HG03460 (cell line): ENCODE measurements at regions not wholly inside any gene's neighbourhood (a gene's known extent, or its start where the extent isn't known, plus 50 kb on each side); places are given as distances from the start of the nearest gene placed in this dataset.
A peak's percentile ranks its signal among the peaks of the same experiment; 100 is the strongest.

ENCODE experiments used
- ATAC-seq: cut with Tn5 transposase; IDR thresholded peaks from one replicate; pipeline ENCODE4 v1.9.1; 2021; ENCODE audit not compliant: unreplicated experiment

DNA sequence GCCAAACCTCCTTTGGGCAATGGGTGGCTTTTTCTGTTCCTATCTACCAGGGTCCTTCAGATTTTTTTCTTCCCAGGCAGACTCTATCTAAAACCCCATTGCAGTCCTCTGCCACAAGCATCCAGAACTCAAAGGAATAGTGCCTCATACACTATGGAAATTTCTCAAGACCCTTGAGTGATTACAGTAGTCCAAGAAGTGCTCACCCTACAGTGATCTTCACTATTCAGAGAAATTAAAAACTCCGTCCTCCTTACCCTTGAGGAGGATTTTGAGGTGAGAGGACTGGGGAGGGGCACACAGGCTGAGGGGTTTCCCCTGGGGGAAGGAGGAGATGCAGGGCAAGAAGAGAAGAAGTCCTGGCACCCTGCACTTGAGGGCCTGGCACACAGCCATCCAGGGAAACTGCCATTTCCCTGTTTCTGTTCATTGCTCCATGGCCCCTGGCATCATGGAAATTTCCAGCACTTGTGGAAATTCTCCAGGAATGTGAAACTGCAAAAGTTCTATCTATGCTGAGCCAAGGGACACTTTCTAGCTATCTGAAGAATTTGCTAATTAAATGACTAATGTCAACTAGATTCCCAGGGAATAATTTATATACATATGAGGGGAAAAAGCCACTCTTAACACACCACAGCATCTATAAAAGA is 102.5 kb upstream of the ATP1B1 start:
- ATAC-seq, result no peak

DNA sequence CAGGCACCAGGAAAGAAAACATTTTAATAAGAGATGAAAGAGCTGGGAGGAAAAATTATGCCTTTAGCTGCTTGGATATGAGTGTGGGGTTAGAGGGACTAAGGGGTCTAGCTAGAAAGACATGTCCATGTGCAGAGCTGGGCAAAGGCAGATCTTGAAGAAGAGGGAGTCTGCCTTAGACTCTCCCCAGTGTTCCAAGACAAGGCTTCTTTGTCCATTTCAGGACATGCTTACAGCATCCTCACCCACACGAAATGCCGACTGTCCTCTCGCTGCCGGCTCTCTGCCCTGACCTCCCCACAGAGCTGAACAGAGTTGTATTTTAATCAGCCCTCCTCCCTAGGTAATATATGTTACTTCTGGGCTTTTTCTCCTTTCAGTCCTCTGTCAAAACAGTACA is 100.7 kb upstream of the ATP1B1 start:
- ATAC-seq, result no peak

DNA sequence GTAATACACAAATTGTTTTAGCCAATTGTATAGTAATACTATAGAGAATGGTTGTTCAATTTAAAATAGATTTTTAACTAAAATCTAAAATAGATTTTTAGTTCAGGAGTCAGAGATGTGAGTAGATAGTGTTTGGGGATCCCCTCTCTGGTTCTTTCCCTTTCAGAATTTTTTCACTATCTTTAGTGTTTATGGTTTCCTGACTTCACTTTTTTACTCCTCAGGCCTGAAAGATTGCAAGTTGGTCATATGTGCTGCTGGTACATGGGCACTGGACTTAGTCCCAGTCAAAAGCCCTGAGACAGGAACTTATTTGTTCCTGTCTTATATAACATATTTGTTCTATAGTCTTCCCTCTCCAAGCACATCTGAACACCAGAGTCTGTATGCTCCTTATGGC is 96.8 kb upstream of the ATP1B1 start:
- ATAC-seq, result no peak

DNA sequence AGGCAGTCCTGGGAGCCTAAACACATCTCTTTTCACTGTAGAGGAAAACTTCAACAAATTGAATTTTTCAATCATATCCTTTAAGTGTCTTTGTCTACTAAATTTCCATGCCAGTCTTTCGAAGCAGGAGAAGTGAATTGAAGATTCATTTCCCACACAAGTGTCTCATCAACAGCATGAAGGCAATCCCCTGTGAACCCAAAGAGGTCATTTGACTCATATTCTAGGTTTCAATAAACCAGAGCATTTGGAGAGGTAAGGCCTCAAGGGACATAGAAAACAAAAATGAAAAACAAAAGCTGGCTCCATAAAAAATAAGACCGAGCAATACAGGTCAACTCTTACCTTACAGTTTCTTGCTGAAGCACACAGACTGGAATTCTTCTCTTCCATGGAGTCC is 94.1 kb upstream of the ATP1B1 start:
- peak; percentile 72 for ATAC-seq

DNA sequence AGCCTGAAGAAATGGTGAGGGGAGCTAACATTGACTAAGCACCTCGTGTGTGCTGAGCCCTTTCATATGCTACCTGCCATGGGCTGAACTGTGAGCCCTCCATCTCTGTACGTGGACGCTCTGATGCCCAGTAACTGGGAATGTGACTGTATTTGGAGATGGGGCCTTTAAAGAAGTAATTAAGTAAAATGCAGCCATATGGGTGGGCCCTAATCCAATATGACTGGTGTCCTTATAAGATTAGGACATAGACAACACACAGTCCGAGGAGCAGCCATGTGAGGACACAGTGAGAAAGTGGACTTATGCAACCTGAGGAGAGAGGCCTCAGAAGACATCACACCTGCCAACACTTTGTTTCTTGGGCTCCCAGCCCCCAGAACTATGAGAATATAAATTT is 92.7 kb upstream of the ATP1B1 start:
- ATAC-seq, result no peak

DNA sequence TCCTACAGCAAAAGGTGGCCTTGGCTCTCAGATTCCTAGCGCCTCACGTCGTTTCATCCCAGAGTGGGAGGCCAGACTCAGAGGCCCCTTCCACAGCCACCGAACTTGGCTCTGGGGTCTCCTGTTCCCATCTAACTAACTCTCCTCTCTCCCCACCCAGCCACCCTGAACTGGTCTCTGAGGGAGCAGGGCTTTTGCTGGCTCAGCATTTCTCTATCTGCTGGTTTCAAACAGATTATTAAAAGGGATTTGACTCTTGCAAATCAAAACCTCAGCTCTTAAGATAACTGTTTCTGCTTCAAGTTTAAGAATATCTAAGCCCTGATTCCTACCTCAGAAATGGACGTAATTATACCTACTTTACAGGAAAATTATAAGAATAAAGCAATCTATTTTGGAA is 91.0 kb upstream of the ATP1B1 start:
- no peak for ATAC-seq

DNA sequence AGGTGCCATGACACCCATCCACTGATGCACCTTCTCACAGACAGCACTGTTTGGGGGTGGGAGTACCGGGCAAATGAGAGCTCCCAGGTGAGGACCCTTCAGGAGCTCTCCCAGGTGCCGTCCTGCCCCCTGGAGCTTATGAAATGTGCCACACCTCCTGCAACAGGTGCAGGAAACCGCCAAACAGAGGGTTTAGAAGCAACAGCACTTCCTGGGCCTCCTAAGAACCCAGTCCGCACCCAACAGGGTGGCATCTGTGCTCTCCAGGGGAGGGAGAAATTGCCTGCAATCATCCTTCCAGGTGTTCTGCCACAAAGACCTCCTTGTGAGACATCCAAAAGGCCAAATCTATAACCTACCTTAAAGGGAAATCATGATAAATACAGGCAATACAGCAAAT is 87.7 kb upstream of the ATP1B1 start:
- no peak for ATAC-seq

DNA sequence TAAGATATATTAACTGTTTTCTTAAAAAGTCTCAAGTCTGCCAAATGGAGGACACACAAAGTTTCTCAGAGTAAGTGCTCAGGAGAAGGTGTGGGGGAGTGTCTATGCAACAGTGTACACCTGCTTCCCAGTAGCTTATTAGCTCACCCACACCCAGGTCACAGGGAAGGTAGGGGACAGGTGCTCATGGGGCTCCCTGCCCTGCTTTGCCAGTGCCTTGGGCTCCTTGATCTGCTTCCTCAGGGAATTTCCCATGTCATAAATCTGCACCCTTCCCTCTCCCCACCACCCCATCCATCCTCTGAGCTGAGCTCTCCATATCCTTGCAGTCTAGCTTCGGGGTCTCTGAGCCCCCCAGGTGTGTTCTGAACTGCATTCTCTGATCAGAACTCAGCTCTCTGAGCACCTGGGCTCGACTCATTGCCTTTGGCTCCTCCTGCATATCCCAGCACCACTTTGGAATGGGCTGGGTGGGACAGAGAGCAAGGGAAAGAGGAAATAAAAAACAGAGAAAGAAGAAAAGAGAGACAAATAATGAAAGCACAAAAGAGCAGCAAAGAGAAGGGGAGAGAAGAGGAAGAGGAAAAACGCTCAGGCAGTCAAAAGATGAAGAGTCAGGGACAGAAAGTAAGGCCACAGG is 87.0 kb upstream of the ATP1B1 start:
- ATAC-seq, result no peak

DNA sequence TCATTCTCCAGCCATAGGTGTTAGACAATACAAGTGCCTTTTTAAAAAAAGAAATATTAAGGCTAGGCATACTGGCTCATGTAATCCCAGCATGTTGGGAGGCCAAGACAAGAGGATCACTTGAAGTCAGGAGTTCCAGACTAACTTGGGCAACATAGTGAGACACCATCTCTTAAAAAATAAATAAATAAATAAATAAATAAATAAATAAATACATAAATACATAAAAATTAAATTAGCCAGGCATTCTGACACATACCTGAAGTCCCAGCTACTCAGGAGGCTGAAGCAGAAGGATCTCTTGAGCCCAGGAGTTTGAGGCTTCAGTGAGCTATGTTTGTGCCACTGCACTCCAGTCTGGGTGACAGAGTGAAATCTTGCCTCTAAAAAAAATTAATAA is 85.8 kb upstream of the ATP1B1 start:
- no peak for ATAC-seq

DNA sequence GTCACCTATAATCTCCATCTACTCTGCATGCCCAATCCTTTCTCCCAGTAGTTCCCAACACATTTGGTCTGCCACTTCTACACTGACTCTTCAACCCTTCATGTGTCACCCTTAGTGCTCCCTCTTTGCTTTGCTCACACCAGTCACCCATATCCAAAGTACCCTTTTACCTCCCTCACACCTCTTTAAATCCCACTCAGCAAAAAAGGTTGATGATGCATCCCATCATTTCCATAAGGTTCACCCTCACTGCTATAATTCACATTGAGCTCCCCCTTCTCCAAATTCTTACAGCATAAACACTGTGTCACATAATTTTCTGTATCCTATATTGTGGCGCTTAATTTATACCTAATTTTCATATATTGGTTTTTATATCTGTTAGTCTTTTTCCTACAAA is 83.8 kb upstream of the ATP1B1 start:
- no peak for ATAC-seq

DNA sequence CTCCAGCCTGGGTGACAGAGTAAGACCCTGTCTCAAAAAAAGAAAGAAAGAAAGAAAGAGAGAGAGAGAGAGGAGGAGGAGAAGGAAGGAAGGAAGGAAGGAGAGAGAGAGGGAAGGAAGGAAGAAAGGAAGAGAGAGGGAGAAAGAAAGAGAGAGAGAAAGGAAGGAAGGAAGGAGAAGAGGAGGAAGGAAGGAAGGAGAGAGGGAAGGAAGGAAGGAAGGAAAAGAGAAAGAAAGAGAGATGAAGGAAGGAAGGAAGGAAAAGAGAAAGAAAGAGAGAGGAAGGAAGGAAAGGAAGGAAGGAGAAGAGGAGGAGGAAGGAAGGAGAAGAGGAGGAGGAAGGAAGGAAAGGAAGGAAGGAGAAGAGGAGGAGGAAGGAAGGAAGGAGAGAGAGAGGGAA is 82.2 kb upstream of the ATP1B1 start:
- no peak for ATAC-seq

DNA sequence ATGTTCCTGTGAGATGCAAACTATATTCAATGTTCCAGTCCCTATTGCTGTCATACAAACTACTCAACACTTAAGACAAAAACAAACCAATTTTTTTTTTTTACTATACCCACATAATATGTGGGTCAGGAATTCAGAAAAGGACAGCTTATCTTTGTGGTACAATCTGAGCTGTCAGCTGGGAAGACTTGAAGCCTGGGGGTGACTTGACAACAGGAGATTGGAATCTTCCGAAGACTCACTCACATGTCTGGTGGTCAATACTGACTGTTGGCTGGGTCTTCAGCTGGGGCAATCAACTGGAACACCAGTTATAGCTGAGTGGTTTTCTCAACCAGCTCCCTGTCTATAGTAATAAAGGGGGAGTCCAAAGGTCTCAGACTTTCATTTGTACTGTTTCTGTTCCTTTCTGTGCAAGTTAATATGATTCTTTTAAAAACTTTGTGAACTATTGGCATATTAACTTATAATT is 81.7 kb upstream of the ATP1B1 start:
- peak; percentile 85 for ATAC-seq

DNA sequence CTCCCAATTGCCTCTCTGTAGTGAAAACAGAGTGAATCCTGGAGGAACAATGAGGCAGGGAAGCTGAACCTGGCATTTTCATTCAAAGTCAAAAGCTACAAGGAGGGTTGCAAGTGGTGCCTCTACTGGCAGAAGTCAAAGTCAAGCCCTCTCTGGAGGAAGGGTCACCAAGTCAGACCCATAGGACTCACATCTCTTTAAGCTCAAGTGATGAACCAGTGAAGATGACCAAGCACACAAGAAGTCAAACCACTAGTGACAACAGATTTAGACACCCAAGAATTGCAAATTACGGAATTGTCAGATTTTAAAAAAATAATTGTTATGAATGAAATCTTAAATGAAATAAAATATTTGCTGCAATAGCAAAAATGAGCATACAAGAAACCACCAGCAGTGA is 81.1 kb upstream of the ATP1B1 start:
- no peak for ATAC-seq

DNA sequence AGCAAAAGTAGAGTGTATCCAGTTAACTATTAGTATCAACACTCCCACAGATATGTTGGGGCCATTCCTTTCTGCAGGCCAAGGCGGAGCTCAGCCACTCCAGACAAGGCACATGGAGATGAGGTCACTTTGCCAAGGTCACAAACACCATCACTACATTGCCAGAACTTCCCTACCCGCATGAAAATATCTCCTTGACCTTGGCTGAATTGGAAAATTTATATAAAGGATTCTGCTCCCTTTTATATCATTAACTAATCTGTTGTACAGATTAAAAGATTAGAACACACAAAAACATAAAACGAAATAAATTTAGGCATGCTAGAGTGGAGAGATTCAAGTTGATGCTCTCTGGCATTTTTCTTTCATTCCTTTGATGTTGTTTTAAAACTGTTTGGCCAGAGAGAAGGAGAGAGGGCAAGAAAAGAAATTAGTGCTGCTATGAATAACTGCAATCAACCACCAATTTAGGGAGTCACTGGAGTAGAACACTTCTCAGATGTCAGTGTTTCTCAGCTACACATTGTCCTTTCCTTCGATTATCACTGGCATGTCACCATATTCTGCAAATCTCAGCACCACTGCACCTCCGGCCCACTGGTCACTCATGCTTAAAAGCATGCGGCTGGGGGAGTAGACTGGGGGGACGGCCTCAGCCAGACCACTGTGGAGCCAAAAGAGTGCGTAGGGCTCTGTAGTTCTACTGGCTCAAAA is 78.7 kb upstream of the ATP1B1 start:
- peak; percentile 51 for ATAC-seq

DNA sequence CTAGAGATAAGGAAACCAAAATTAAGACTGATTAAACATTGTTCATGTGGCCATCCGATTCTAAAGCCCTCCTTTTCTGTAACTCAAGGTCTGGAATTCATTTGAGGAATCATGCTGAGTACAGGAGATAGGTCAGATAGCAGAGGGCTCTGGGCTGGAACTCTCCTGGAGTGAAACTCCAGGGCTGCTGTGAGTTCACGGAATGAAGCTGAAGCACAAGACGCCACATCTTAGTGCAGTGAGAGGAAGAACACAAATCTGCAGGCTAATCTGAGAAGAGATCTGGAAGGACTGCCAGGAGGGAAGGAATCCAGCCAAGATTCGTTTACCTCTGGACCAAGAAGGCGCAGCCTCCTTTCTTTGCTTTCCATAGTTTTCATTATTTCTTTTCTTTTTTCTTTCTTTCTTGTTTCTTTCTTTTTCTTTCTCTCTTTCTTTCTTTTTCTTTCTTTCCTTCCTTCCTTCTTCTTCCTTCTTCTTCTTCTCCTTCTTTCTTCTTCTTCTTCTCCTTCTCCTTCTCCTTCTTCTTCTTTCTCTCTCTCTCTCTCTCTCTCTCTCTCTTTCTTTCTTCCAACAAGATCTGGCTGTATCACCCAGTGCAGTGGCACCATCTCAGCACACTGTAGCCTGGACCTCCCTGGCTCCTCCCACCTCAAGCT is 74.8 kb upstream of the ATP1B1 start:
- ATAC-seq, result no peak

DNA sequence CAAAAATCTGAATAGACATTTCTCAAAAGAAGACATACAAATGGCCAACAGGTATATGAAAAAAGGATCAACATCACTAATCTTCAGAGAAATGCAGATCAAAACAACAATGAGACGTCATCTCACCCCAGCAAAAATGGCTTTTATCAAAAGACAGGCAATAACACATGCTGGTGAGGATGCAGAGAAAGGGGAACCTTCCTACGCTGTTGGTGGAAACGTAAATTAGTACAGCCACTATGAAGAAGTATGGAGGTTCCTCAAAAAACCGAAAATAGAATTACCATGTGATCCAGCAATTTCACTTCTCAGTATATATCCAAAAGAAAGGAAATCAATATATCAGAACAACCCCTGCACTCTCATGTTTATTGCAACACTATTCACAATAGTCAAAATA is 65.1 kb upstream of the ATP1B1 start:
- no peak for ATAC-seq

DNA sequence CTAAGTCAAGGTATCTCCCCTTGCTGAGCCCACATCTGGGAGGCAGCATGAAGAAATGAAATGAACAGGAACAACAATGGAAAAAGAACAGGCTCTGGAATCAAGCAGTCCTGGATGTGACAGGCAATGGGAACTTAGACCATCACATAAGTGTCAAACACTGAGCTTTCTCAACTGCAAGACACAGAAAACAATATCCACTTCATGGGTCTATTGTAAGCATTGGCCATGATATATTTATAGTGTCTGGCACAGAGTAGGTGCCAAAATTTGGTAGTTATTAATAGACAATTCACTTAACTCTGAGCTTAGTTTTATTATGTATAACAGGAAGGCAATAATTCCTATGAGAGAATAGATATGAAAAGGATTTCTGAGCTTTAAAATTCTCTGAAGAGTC is 64.1 kb upstream of the ATP1B1 start:
- no peak for ATAC-seq

DNA sequence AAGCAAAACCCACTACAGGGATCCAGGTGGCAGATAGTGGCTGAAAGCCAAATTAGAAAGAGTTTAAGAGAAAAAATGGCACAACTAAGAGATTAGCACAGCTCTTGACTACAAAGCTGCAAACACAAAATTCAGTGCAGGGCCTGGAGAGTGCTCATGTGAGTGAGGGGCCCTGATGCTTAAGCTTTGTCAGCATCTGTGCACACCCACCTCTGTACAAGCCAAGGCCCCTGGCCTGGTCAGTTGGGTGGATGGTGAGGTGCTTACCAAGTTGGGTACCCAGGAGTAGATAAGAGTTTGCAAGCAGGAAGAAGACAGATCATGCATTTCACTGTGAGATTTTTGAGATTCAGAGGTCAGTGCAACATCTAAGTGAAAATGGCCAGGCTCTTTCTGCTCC is 62.7 kb upstream of the ATP1B1 start:
- no peak for ATAC-seq

DNA sequence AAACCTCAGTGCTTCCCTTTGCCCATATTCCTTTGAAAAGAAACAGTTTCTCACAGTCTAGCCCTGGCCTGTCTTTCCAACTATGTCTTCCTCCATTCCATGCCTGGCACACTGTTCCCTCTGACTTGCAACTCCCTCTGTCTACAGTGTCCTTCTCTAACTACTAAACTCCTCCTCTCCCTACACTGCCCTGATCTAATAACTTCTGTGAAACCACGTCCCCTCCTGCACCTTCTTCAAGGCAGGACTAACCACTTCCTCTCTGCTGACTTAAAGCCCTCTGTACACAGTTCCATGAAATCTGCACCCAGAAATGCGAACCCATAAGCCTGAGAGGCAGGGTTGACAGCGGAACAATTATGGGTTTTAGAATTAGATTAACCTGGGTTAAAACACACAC is 62.2 kb upstream of the ATP1B1 start:
- peak; percentile 88 for ATAC-seq

DNA sequence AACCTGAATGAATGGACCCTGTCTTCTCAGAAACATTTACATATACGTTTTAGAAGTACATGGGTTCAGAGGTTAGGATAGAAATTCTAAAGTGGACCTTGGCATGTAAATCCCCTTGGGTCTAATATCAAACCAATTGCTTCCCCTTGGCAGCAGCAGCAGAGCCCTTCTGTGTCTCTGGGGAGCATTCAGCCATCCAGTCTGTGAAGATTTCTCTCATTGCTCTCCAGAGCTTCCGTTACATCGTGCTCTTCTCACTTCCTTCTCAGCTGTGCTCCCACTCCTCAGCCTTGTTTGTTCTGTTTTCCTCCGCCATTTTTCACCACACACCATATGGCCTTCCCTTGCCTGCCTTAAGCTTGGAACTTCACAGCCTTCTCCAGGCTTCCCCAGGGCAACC is 61.5 kb upstream of the ATP1B1 start:
- ATAC-seq, result peak; percentile 57

DNA sequence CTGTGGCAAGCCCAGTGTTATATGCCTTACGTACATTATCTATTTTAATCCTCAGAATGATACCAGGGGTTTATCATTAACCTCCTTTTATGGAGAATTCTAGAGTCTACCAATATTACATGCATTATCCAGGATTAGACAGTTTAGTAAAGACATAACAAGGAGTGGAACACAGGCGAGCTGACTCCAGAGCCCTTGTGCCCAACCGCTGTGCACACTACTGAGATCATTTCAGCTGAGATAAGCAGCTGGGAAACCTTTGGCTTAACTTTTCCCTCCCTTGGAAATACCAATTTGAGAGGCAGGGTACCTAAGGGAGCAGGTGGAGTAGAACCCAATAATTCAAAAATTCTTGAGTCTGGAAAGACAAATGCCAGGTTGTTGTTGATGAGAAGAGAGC is 59.8 kb upstream of the ATP1B1 start:
- ATAC-seq, result no peak

DNA sequence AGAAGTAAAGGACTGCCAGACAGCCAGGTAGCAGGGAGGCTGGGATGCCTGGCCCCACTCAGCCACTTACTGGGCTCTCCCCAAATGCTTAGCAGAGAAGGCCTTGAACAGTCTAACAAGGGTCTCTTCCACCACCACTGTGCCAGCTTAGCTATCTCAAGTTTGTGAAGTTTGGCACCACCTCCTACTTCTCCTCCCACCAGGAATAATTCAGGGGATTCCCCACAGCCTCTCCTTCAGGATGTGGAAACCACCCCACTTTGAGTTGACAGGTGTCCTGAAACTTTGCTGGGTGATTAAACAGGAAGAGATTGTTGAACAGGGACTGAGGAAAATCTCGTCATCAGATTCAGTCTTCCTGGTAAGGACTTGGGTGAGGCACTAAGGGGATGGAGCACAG is 59.4 kb upstream of the ATP1B1 start:
- ATAC-seq, result no peak
